C4-2B (cell line): ENCODE measurements at regions not wholly inside any gene's neighbourhood (a gene's known extent, or its start where the extent isn't known, plus 50 kb on each side); places are given as distances from the start of the nearest gene placed in this dataset.

Experiments used
- ZFX ChIP-seq: fragments of 450-650 bp; IDR thresholded peaks from 2 replicates; pipeline ENCODE4 v1.6.1; 2017
- TF ChIP-seq, protein P1 (sequence below): fragments of 450-650 bp; conservative IDR thresholded peaks from 2 replicates; pipeline ENCODE4 v1.5.1; 2017; ENCODE audit warnings: mild to moderate bottlenecking

DNA sequence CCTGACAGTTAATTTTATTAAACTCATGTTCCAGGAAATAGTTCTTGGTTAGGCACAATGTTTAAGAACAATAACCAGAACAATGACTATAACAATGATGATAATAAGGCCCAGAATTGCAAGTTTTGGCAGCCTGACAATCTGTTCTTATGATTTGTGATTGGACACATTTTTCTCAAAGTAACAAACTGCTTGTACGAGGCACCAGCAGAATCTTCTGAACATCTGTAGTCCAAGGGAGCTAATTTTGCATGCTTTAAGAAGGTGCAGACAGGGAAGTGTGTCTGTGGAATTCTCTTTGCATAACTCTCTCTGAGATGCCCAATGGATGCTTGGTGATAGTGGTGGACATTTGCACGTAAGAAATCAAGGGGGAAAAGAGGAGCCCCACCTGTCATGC is 709.3 kb downstream of the SLC4A3 start:
- TF ChIP-seq, protein P1, sequence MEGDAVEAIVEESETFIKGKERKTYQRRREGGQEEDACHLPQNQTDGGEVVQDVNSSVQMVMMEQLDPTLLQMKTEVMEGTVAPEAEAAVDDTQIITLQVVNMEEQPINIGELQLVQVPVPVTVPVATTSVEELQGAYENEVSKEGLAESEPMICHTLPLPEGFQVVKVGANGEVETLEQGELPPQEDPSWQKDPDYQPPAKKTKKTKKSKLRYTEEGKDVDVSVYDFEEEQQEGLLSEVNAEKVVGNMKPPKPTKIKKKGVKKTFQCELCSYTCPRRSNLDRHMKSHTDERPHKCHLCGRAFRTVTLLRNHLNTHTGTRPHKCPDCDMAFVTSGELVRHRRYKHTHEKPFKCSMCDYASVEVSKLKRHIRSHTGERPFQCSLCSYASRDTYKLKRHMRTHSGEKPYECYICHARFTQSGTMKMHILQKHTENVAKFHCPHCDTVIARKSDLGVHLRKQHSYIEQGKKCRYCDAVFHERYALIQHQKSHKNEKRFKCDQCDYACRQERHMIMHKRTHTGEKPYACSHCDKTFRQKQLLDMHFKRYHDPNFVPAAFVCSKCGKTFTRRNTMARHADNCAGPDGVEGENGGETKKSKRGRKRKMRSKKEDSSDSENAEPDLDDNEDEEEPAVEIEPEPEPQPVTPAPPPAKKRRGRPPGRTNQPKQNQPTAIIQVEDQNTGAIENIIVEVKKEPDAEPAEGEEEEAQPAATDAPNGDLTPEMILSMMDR, result no peak
- no peak for TF ChIP-seq ZFX
